ENCODE measurements at regions not wholly inside any gene's neighbourhood (a gene's known extent, or its start where the extent isn't known, plus 50 kb on each side); places are given as distances from the start of the nearest gene placed in this dataset.

DNA sequence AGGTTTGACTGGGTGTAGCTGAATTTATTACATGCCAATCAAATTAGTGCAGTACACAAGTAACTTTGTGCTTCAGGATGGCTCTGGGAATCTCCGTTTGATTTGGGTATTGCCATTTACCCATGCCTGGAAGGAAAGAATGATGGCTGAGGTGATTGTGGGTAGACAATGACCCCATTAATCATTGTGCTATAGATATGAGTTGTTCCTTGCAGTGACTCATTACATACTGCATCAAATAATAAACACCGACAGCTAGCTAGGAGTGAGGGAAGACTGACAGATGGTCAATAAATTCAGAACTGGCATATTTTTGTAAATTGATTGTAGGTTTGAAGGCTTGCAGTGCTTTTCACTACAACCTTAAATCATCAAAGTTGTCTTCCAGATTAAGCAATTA lies 1069.5 kb downstream of the DIAPH3 start:
- FAIRE-seq, result no peak
- TF ChIP-seq, protein P1, sequence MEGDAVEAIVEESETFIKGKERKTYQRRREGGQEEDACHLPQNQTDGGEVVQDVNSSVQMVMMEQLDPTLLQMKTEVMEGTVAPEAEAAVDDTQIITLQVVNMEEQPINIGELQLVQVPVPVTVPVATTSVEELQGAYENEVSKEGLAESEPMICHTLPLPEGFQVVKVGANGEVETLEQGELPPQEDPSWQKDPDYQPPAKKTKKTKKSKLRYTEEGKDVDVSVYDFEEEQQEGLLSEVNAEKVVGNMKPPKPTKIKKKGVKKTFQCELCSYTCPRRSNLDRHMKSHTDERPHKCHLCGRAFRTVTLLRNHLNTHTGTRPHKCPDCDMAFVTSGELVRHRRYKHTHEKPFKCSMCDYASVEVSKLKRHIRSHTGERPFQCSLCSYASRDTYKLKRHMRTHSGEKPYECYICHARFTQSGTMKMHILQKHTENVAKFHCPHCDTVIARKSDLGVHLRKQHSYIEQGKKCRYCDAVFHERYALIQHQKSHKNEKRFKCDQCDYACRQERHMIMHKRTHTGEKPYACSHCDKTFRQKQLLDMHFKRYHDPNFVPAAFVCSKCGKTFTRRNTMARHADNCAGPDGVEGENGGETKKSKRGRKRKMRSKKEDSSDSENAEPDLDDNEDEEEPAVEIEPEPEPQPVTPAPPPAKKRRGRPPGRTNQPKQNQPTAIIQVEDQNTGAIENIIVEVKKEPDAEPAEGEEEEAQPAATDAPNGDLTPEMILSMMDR (IDR thresholded peaks at IDR 0.05; ENCODE audit: insufficient read depth, missing control alignments), result no peak
- DNase-seq (ENCODE audit: insufficient read length, low spot score), result no peak

- DNase-seq (ENCODE audit: insufficient read length, low spot score), result no peak
- TF ChIP-seq, protein P1 (IDR thresholded peaks at IDR 0.05; ENCODE audit: insufficient read depth, missing control alignments), result no peak
- no peak for FAIRE-seq
Measured at GRCh38 chr13:59099182-59099974, 1064.3 kb downstream of the DIAPH3 start.

DNA sequence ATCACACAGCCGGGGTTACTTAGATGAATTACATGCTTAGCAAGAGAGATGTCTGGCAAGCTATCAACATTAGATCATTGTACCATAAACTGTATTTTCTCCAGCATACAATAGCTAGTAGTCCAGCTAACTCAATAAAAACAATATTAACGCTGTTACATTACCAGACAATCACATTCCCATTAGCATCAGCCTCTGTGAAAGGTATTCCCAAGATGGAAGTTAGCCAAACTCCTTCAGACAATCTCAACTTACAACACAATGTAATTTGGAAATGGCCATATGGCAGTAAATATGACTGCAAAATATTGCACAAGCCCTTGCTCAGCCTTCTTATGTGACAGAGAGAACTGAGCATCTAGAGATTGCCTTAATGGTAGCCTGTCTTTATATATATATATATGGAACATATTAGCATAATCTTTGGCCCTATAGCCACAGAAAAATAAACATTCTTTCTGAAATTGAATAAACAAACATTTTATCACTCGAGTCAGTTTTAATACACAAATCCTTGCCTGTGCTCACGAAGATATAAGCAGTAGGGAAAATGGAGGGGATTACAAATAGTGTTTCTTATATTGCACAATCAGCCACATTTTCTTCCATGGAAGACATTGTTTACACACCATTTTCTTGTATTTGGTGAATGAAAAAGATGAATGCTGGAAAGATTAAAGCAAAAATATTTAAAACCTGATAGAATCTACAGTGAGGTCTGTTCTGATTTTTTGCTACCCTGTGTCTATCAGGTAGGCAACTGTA lies 1060.5 kb downstream of the DIAPH3 start:
- TF ChIP-seq, protein P1 (IDR thresholded peaks at IDR 0.05; ENCODE audit: insufficient read depth, missing control alignments), result no peak
- DNase-seq (ENCODE audit: insufficient read length, low spot score) (no peak), FAIRE-seq (no peak)

- TF ChIP-seq, protein P1 (IDR thresholded peaks at IDR 0.05; ENCODE audit: insufficient read depth, missing control alignments), result no peak
- no peak for DNase-seq (ENCODE audit: insufficient read length, low spot score)
- peak; percentile 79 for FAIRE-seq
Measured at GRCh38 chr13:59111751-59112171, 1052.0 kb downstream of the DIAPH3 start.

DNA sequence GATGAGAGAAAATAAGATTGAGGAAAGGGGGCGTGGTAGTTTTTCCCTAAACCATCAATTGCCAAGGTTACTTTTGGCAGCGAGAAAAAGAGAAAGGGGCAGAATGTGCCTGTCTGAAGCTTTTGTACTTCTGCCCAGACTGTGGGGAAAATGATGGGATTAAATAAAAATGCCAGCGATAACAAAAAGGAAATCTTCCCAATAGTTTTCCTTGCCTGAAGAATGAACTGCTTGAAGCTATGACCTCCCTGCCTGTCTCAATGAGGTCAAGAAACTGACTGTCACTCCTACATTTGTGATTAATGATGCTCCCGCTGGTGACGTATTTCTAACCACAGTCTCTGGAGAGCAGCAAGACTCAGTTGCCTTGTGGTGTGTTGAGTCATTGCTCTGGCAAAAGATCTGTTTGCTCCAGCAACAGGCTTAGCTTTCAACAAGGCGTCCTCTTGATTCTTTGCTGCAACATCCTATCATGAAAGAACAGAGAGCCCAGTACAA lies 1051.5 kb downstream of the DIAPH3 start:
- DNase-seq (ENCODE audit: insufficient read length, low spot score), result no peak
- FAIRE-seq, result peak; percentile 88
- TF ChIP-seq, protein P1 (IDR thresholded peaks at IDR 0.05; ENCODE audit: insufficient read depth, missing control alignments), result no peak

GRCh38 chr13:59119475-59119874 lies 1044.3 kb downstream of the DIAPH3 start:
- DNase-seq (ENCODE audit: insufficient read length, low spot score) (no peak), FAIRE-seq (no peak)

More at GRCh38 chr13:59119475-59119874, 1044.3 kb downstream of the DIAPH3 start:
- TF ChIP-seq, protein P1 (IDR thresholded peaks at IDR 0.05; ENCODE audit: insufficient read depth, missing control alignments), result no peak
